ENCODE measurements at regions not wholly inside any gene's neighbourhood (a gene's known extent, or its start where the extent isn't known, plus 50 kb on each side); places are given as distances from the start of the nearest gene placed in this dataset.

- Histone ChIP-seq H3K18ac (ENCODE audit: extremely low read depth, low read length) (no peak overlapping the region), H3K4me2 (ENCODE audit: insufficient read depth in 1 of 2, low read depth in 2 of 2, low read length in 2 of 2) (no peak overlapping the region), H2BK12ac (ENCODE audit: low read depth, low read length) (no peak overlapping the region), H3K14ac (ENCODE audit: insufficient read length) (no peak overlapping the region), H3K9ac (replicated peaks in 1 of 4; ENCODE audit: extremely low read depth in 1 of 4, low read depth in 3 of 4, low read length in 3 of 4) (no peak overlapping the region), H2BK15ac (ENCODE audit: low read length) (no peak overlapping the region), H4K5ac (ENCODE audit: insufficient read length, low read depth, low read length) (no peak overlapping the region), H3K23me2 (ENCODE audit: low read depth, low read length) (no peaks in the 10 kb centered on the region; the same call in 1 of the 2 replicates), H4K91ac (replicated peaks; ENCODE audit: insufficient read length, low read length) (no peak overlapping the region), H2AFZ (ENCODE audit: low read length) (no peak overlapping the region), H3K27me3 (replicated peaks in 1 of 4; ENCODE audit: control insufficient read depth in 3 of 4, extremely low read depth in 1 of 4, insufficient read depth in 3 of 4, low read length in 3 of 4) (peaks cover 0 to 4% (median 0%) of the 10 kb centered on the region in 4 experiments; a peak in 2 of 7 replicates), H3K23ac (ENCODE audit: insufficient read length) (no peak overlapping the region), H3K4me1 (replicated peaks in 1 of 4; ENCODE audit: control insufficient read depth in 3 of 4, insufficient read depth in 4 of 4, low read length in 3 of 4) (no peaks in the 10 kb centered on the region; a peak in 1 of 7 replicates), H2BK120ac (replicated peaks; ENCODE audit: low read depth, low read length) (no peak overlapping the region), H3K4ac (replicated peaks; ENCODE audit: insufficient read length, low read depth, low read length) (no peak overlapping the region), H3K27ac (ENCODE audit: low read depth, low read length) (no peak overlapping the region), H4K20me1 (replicated peaks in 1 of 2; ENCODE audit: control insufficient read depth in 1 of 2, insufficient read depth in 2 of 2, low read length in 2 of 2) (no peaks in the 10 kb centered on the region), H2BK20ac (ENCODE audit: low read length) (no peak overlapping the region), H3K79me2 (ENCODE audit: control insufficient read depth in 1 of 2, insufficient read depth in 2 of 2, low read length in 2 of 2) (no peaks in the 10 kb centered on the region), H3K79me1 (ENCODE audit: low read depth, low read length) (no peaks in the 10 kb centered on the region), H3K56ac (replicated peaks; ENCODE audit: insufficient read length, low read depth, low read length) (no peak overlapping the region), H2BK5ac (ENCODE audit: low read depth, low read length) (no peak overlapping the region), H2AK5ac (ENCODE audit: low read depth, low read length) (no peak overlapping the region), H4K8ac (ENCODE audit: extremely low read depth, insufficient read depth, low read length) (no peak overlapping the region), H3K36me3 (ENCODE audit: control insufficient read depth in 2 of 4, insufficient read depth in 4 of 4, low read length in 3 of 4) (no peaks in the 10 kb centered on the region), H3K4me3 (ENCODE audit: extremely low read depth in 1 of 4, insufficient read depth in 2 of 4, low read depth in 3 of 4, low read length in 4 of 4) (no peak overlapping the region), H3K9me3 (ENCODE audit: insufficient read depth in 2 of 2, low read depth in 1 of 2, low read length in 1 of 2) (peaks cover 8 to 13% of the 10 kb centered on the region in 2 experiments; a peak in 2 of 4 replicates)
- WGBS, 2 experiments (ENCODE audit: extremely low coverage in 1 of 2, insufficient coverage in 1 of 2, insufficient read length in 1 of 2, insufficient replicate concordance in 2 of 2, low coverage in 1 of 2, low lambda C conversion rate in 2 of 2, missing lambda C conversion rate in 1 of 2) = 91% methylated on average over 2 of the region's 2 CpGs; no CpG with 5 or more reads in 1 of the 2 experiments
- DNase-seq (ENCODE audit: low read depth in 1 of 2, low spot score in 2 of 2) (no peak), FAIRE-seq (no peak)
- POLR2A ChIA-PET (ENCODE audit: partially characterized antibody) = no interaction called here
- CTCF ChIA-PET (ENCODE audit: partially characterized antibody) = interaction anchor here (0.7 to 1.1 kb wide), 2 partner anchors 10 to 106 kb away, joined by 3 read pairs; no protein-coding TSS in a partner anchor
- TF ChIP-seq TAF7 (optimal IDR thresholded peaks at IDR 0.05; ENCODE audit: borderline replicate concordance, low read depth, low read length) = no peak
- TF ChIP-seq TCF12 (IDR thresholded peaks at IDR 0.05; ENCODE audit: low read depth, low read length) = no peak
- TF ChIP-seq SIX5 (IDR thresholded peaks at IDR 0.05; ENCODE audit: low read depth, low read length) = no peak
- TF ChIP-seq CBX8 (IDR thresholded peaks at IDR 0.05; ENCODE audit: borderline replicate concordance, low read depth, low read length) = no peak
- no peak for TF ChIP-seq BACH1 (IDR thresholded peaks at IDR 0.05; ENCODE audit: low read length)
- TF ChIP-seq ATF2 (IDR thresholded peaks at IDR 0.05; ENCODE audit: low read length) = no peak
- TF ChIP-seq CBX5 (IDR thresholded peaks at IDR 0.05; ENCODE audit: low read depth, low read length) = no peak
- no peak for TF ChIP-seq CHD2 (IDR thresholded peaks at IDR 0.05; ENCODE audit: low read length)
- no peak for TF ChIP-seq BRCA1 (IDR thresholded peaks at IDR 0.05; ENCODE audit: low read depth, low read length)
- no peak for TF ChIP-seq TAF1 (IDR thresholded peaks at IDR 0.05; ENCODE audit: low read depth, low read length)
- no peak for TF ChIP-seq MAFK (IDR thresholded peaks at IDR 0.05; ENCODE audit: low read depth, low read length)
- no peak for TF ChIP-seq SAP30 (IDR thresholded peaks at IDR 0.05; ENCODE audit: insufficient read depth, insufficient replicate concordance, low read length)
- TF ChIP-seq RXRA (IDR thresholded peaks at IDR 0.05; ENCODE audit: insufficient read depth, low read depth, low read length) = no peak
- TF ChIP-seq RBBP5 (IDR thresholded peaks at IDR 0.05; ENCODE audit: borderline replicate concordance, low read depth, low read length) = no peak
Observed at GRCh38 chr2:121838551-121838950, 83.1 kb downstream of the TSN start.
